ENCODE measurements at regions not wholly inside any gene's neighbourhood (a gene's known extent, or its start where the extent isn't known, plus 50 kb on each side); places are given as distances from the start of the nearest gene placed in this dataset.

DNA sequence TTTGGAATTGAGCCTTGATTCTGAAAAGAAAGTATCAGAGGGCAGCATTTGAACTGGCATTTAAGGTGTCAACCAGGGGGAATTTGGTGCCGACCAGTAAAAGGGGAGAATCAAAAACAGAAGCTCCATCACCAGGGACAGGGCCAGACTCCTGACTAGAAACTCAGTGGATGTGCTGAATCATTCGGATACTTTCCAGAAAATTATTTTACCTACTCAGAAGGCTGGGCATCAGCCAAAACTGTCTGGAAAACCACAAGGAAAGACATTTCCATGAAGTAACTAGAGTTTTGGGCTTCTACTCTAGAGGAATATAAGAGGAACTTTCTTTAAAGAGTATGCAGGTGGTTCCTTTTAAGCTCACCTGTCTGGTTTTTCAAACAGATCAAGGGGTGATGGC lies 756.6 kb downstream of the RNF144A start:
- TF ChIP-seq, protein P1, sequence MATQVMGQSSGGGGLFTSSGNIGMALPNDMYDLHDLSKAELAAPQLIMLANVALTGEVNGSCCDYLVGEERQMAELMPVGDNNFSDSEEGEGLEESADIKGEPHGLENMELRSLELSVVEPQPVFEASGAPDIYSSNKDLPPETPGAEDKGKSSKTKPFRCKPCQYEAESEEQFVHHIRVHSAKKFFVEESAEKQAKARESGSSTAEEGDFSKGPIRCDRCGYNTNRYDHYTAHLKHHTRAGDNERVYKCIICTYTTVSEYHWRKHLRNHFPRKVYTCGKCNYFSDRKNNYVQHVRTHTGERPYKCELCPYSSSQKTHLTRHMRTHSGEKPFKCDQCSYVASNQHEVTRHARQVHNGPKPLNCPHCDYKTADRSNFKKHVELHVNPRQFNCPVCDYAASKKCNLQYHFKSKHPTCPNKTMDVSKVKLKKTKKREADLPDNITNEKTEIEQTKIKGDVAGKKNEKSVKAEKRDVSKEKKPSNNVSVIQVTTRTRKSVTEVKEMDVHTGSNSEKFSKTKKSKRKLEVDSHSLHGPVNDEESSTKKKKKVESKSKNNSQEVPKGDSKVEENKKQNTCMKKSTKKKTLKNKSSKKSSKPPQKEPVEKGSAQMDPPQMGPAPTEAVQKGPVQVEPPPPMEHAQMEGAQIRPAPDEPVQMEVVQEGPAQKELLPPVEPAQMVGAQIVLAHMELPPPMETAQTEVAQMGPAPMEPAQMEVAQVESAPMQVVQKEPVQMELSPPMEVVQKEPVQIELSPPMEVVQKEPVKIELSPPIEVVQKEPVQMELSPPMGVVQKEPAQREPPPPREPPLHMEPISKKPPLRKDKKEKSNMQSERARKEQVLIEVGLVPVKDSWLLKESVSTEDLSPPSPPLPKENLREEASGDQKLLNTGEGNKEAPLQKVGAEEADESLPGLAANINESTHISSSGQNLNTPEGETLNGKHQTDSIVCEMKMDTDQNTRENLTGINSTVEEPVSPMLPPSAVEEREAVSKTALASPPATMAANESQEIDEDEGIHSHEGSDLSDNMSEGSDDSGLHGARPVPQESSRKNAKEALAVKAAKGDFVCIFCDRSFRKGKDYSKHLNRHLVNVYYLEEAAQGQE (IDR thresholded peaks at IDR 0.05; ENCODE audit: low read depth): no peak

DNA sequence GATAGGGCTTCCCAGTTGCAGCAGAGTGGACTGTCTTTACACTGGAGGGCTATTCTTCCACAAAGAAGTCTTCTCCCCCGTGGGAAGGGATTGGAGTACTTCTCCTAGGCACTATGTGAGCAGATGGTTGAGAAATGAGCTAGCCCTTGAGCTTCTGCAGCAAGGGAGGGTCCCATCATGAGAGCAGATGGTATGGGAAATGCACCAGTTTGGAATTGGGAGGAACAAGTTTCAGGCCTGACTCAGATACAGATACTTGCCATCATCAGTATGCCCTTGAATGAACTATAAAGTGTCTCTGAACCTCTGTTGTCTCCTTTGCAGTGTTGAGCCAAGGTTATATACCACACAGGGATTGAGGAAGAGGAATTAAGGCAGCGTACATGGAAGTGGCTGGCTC lies 757.4 kb downstream of the RNF144A start:
- no peak for TF ChIP-seq EP300 (IDR thresholded peaks at IDR 0.05; ENCODE audit: borderline replicate concordance)
- no peak for TF ChIP-seq RAD21 (IDR thresholded peaks at IDR 0.05; ENCODE audit: low read depth)
- TF ChIP-seq EGR1 (IDR thresholded peaks at IDR 0.05): no peak
- TF ChIP-seq, protein P2, sequence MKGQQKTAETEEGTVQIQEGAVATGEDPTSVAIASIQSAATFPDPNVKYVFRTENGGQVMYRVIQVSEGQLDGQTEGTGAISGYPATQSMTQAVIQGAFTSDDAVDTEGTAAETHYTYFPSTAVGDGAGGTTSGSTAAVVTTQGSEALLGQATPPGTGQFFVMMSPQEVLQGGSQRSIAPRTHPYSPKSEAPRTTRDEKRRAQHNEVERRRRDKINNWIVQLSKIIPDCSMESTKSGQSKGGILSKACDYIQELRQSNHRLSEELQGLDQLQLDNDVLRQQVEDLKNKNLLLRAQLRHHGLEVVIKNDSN (IDR thresholded peaks at IDR 0.05): no peak
- TF ChIP-seq CREB1 (IDR thresholded peaks at IDR 0.05; ENCODE audit: low read depth): no peak
- no peak for TF ChIP-seq ZBTB7A (IDR thresholded peaks at IDR 0.05; ENCODE audit: low read depth)
- TF ChIP-seq YY1 (IDR thresholded peaks at IDR 0.05; ENCODE audit: low read depth): no peak
- TF ChIP-seq TCF12 (IDR thresholded peaks at IDR 0.05; ENCODE audit: low read depth): no peak
- TF ChIP-seq NFIC (IDR thresholded peaks at IDR 0.05): no peak
- TF ChIP-seq FOXM1 (IDR thresholded peaks at IDR 0.05; ENCODE audit: borderline replicate concordance, low read depth): no peak
- TF ChIP-seq TAF1 (IDR thresholded peaks at IDR 0.05; ENCODE audit: low read depth): no peak

DNA sequence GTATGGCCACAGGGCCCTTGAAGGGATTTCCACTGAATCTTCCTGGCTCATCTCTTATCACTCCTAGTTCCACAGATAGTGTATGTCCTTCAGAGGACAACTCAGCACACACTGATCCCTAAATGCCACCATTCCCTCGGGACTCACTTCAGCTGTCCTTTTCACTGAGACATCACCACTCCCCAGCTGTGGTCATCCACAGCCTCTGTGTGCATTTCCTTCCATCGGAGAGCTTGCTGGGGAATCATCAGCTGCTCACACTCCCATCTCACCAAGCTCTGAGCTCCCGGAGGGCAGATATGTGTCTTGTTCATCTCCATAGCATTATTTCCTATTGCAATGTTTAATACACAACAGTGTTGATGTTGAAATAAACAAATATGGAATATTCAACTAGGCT lies 759.5 kb downstream of the RNF144A start:
- TF ChIP-seq, protein P3, sequence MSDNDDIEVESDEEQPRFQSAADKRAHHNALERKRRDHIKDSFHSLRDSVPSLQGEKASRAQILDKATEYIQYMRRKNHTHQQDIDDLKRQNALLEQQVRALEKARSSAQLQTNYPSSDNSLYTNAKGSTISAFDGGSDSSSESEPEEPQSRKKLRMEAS (IDR thresholded peaks at IDR 0.05): no peak
- TF ChIP-seq NFIC (IDR thresholded peaks at IDR 0.05) (no peak), TAF1 (IDR thresholded peaks at IDR 0.05; ENCODE audit: low read depth) (no peak), RAD21 (IDR thresholded peaks at IDR 0.05; ENCODE audit: low read depth) (no peak), CREB1 (IDR thresholded peaks at IDR 0.05; ENCODE audit: low read depth) (no peak), FOXM1 (IDR thresholded peaks at IDR 0.05; ENCODE audit: borderline replicate concordance, low read depth) (no peak), TCF12 (IDR thresholded peaks at IDR 0.05; ENCODE audit: low read depth) (no peak), YY1 (IDR thresholded peaks at IDR 0.05; ENCODE audit: low read depth) (no peak), TEAD4 (IDR thresholded peaks at IDR 0.05) (no peak), CEBPB (IDR thresholded peaks at IDR 0.05) (no peak), EP300 (IDR thresholded peaks at IDR 0.05; ENCODE audit: borderline replicate concordance) (no peak), ZBTB7A (IDR thresholded peaks at IDR 0.05; ENCODE audit: low read depth) (no peak), EGR1 (IDR thresholded peaks at IDR 0.05) (no peak)
- TF ChIP-seq, protein P1 (IDR thresholded peaks at IDR 0.05; ENCODE audit: low read depth): no peak
- TF ChIP-seq, protein P2 (IDR thresholded peaks at IDR 0.05): no peak

DNA sequence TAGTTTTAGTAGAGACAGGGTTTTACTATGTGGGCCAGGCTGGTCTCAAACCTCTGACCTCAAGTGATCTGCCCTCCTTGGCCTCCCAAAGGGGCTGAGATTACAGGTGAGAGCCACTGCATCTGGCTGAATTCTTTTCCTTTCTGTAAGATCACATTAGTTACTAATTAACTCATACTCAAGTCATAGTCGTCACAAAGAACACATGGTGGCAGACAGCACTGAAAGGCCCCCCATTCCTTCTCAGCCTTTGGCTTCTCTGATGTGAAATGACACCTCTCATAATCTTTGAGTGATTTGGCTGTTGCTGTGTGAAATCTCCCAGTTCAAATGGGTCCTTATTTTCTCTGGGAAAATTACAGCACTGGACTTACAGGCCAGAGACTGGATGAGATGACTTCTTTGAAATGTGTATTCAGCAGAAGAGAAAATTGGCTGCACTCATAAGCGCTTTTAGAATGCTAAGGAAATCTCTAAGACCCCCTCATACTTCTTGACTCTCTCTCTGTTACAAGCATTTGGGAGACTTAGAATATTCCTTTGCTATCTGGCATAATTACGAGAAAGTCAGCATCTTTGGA lies 764.8 kb downstream of the RNF144A start:
- TF ChIP-seq ZBTB7A (IDR thresholded peaks at IDR 0.05; ENCODE audit: low read depth): no peak
- TF ChIP-seq, protein P3 (IDR thresholded peaks at IDR 0.05): no peak
- TF ChIP-seq NFIC (IDR thresholded peaks at IDR 0.05): no peak
- no peak for TF ChIP-seq CREB1 (IDR thresholded peaks at IDR 0.05; ENCODE audit: low read depth)
- no peak for TF ChIP-seq FOXM1 (IDR thresholded peaks at IDR 0.05; ENCODE audit: borderline replicate concordance, low read depth)
- no peak for TF ChIP-seq TCF12 (IDR thresholded peaks at IDR 0.05; ENCODE audit: low read depth)
- TF ChIP-seq YY1 (IDR thresholded peaks at IDR 0.05; ENCODE audit: low read depth): no peak
- TF ChIP-seq EGR1 (IDR thresholded peaks at IDR 0.05): no peak
- TF ChIP-seq, protein P1 (IDR thresholded peaks at IDR 0.05; ENCODE audit: low read depth): no peak
- TF ChIP-seq TEAD4 (IDR thresholded peaks at IDR 0.05): no peak
- TF ChIP-seq RAD21 (IDR thresholded peaks at IDR 0.05; ENCODE audit: low read depth): no peak
- TF ChIP-seq CEBPB (IDR thresholded peaks at IDR 0.05): no peak
- no peak for TF ChIP-seq TAF1 (IDR thresholded peaks at IDR 0.05; ENCODE audit: low read depth)
- no peak for TF ChIP-seq EP300 (IDR thresholded peaks at IDR 0.05; ENCODE audit: borderline replicate concordance)
- TF ChIP-seq, protein P2 (IDR thresholded peaks at IDR 0.05): no peak
